Lung (tissue), 11 donors: ENCODE measurements at regions not wholly inside any gene's neighbourhood (a gene's known extent, or its start where the extent isn't known, plus 50 kb on each side); places are given as distances from the start of the nearest gene placed in this dataset.

Source experiments
- ATAC-seq: fragments of 200-7000 bp; cut with Tn5 transposase; one replicate; pipeline ENCODE4 v1.9.1; 2020; ENCODE audit warnings: moderate number of reproducible peaks; ENCODE audit not compliant: insufficient read depth, low FRiP score
- DNase-seq, 3 donors: peaks; one replicate each; pipeline ENCODE4 v3.0.0-alpha.2; 2013 to 2017
- H3K27ac ChIP-seq, 2 donors: one replicate each; pipeline ENCODE4 v1.5.1; 2013; ENCODE audit warnings: mild to moderate bottlenecking in 2 of 2, moderate library complexity in 2 of 2, control low read depth in 1 of 2, inconsistent platforms in 1 of 2, low read depth in 1 of 2, low read length in 1 of 2
- H3K27me3 ChIP-seq, 3 donors: one replicate each; pipeline ENCODE4 v1.5.1; 2013; ENCODE audit warnings: low read length in 2 of 3; ENCODE audit not compliant: control insufficient read depth in 3 of 3, insufficient read depth in 3 of 3
- H3K36me3 ChIP-seq, 4 donors: one replicate each; pipeline ENCODE4 v1.5.1; 2013; ENCODE audit warnings: low read length in 4 of 4, mild to moderate bottlenecking in 1 of 4, moderate library complexity in 1 of 4; ENCODE audit not compliant: control insufficient read depth in 4 of 4, insufficient read depth in 4 of 4
- H3K4me1 ChIP-seq, 5 donors: one replicate each; pipeline ENCODE4 v1.5.1; 2013; ENCODE audit warnings: low read length in 5 of 5, mild to moderate bottlenecking in 2 of 5, moderate library complexity in 1 of 5; ENCODE audit not compliant: control insufficient read depth in 5 of 5, insufficient read depth in 5 of 5
- H3K4me3 ChIP-seq: one replicate; pipeline ENCODE4 v1.5.1; 2013; ENCODE audit warnings: mild to moderate bottlenecking, control low read depth, moderate library complexity
- H3K9ac ChIP-seq, 2 donors: one replicate each; pipeline ENCODE4 v1.5.1; 2013; ENCODE audit warnings: low read length in 2 of 2, control low read depth in 1 of 2; ENCODE audit not compliant: insufficient read depth in 1 of 2
- H3K9me3 ChIP-seq, 4 donors: one replicate each; pipeline ENCODE4 v1.5.1; 2013; ENCODE audit warnings: low read length in 3 of 4, mild to moderate bottlenecking in 1 of 4, moderate library complexity in 1 of 4; ENCODE audit not compliant: control insufficient read depth in 4 of 4, insufficient read depth in 3 of 4
- WGBS, 2 donors: extraction: QIAGEN DNeasy Blood & Tissue Kit; methylation state at CpG; one replicate each; pipeline ENCODE4 v1.1.7; 2013; 5-methylcytosine and 5-hydroxymethylcytosine counted together
- TF ChIP-seq, protein P1 (sequence below): IDR thresholded peaks from 2 replicates; pipeline ENCODE4 v1.5.1; 2012; ENCODE audit warnings: mild to moderate bottlenecking; ENCODE audit errors: control extremely low read depth, extremely low read depth
- donor health status: control.
- donor health status: control.
- donor health status: Bipolar disorder and iron deficiency.
- donor health status: healthy.
- donor health status: DM: yes; HTN: yes; CAD: no.

DNA sequence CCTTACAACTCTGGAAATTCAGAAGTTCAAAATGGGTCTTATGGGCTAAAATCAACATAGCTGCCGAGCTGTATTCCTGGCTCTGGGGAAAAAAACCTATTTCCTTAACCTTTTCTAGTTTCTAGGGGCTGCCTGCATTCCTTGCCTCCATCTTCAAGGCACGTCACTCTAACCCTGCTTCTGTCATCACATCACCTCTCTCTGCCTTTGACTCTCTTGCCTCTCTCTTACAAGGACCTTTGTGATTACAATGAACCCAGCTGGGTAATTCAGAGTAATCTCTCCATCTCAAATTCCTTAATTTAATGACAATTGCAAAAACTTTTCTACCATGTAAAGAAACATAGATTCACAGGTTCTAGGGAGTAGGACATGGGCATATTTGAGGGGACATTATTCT, 103.1 kb upstream of the SMC2 start:
- H3K4me3 ChIP-seq: no peak overlapping the region
- 72% methylated on average over 2 of the region's 2 CpGs for WGBS, 2 donors
- no peaks in the 10 kb centered on the region for H3K36me3 ChIP-seq
- DNase-seq (no peak), ATAC-seq (no peak)
- H3K9me3 ChIP-seq: no peaks in the 10 kb centered on the region
- no peak overlapping the region for H3K9ac ChIP-seq
- H3K4me1 ChIP-seq: no peaks in the 10 kb centered on the region
- H3K27ac ChIP-seq: no peak overlapping the region
- TF ChIP-seq, protein P1, sequence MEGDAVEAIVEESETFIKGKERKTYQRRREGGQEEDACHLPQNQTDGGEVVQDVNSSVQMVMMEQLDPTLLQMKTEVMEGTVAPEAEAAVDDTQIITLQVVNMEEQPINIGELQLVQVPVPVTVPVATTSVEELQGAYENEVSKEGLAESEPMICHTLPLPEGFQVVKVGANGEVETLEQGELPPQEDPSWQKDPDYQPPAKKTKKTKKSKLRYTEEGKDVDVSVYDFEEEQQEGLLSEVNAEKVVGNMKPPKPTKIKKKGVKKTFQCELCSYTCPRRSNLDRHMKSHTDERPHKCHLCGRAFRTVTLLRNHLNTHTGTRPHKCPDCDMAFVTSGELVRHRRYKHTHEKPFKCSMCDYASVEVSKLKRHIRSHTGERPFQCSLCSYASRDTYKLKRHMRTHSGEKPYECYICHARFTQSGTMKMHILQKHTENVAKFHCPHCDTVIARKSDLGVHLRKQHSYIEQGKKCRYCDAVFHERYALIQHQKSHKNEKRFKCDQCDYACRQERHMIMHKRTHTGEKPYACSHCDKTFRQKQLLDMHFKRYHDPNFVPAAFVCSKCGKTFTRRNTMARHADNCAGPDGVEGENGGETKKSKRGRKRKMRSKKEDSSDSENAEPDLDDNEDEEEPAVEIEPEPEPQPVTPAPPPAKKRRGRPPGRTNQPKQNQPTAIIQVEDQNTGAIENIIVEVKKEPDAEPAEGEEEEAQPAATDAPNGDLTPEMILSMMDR: no peak
- H3K27me3 ChIP-seq: no peaks in the 10 kb centered on the region

DNA sequence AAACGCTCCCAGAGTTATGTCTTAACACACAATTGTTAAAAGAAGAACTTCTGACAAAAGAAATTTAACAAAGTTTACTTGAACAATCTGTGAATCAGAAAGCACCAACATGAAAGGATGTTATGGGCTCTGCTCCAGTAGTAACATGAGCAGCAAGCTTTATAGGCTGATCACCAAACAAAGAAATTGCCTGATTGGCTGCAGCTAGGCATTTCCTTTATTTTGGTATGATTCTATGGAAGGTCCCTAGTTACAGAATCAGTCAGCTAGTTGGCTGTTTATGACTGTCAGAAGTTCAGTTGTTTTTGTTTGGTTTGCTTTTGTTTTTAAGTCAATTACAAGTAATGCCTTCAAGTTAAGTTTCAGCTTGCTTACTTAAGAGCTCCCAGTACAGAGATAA, 102.4 kb upstream of the SMC2 start:
- H3K27me3 ChIP-seq: no peaks in the 10 kb centered on the region
- no peak overlapping the region for H3K27ac ChIP-seq
- 71 to 75% methylated on average over 1 of the region's 1 CpG for WGBS, 2 donors
- TF ChIP-seq, protein P1: no peak
- no peak overlapping the region for H3K4me3 ChIP-seq
- ATAC-seq (no peak), DNase-seq (peak; percentile 13 to 57 (median 43))
- no peaks in the 10 kb centered on the region for H3K36me3 ChIP-seq
- H3K9me3 ChIP-seq: no peaks in the 10 kb centered on the region
- no peak overlapping the region for H3K9ac ChIP-seq
- no peaks in the 10 kb centered on the region for H3K4me1 ChIP-seq

DNA sequence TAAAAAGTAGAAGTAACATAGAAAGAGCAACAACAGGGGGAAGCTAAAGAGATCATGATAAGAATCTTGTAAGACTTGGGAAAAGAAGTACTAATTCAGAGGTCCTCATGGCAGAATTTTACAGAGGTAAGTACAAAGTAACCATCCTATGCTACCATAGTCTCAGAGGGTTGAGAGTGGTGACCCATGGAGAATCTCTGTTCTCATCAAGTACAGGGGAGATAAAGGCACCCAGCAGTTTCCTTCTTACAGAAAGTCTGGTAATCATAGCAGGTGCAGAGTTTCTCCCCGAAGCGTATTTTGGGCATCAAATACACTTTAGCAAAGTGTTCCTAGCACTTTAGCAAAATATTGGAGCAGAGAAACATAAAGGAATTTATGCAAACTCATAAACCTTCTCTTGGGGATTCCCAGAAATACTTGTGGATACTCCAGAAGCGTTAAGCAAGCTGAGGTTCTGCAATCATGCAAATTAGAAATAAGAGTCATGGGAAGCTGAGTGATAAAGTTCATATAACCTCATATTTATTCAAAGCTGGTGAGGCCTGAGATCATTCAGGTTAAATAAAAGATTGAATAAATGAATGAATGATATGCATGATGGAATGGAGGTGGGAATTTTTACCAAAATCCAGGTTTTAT, 101.0 kb upstream of the SMC2 start:
- Histone ChIP-seq H3K4me3 (no peak overlapping the region), H3K27me3 (no peaks in the 10 kb centered on the region), H3K9ac (no peak overlapping the region), H3K9me3 (no peaks in the 10 kb centered on the region), H3K36me3 (no peaks in the 10 kb centered on the region), H3K27ac (no peak overlapping the region), H3K4me1 (peaks cover 0 to 3% (median 0%) of the 10 kb centered on the region in 5 donors)
- TF ChIP-seq, protein P1: no peak
- ATAC-seq: peak; percentile 65
- no peak for DNase-seq
- 74 to 76% methylated on average over 3 of the region's 3 CpGs for WGBS, 2 donors

DNA sequence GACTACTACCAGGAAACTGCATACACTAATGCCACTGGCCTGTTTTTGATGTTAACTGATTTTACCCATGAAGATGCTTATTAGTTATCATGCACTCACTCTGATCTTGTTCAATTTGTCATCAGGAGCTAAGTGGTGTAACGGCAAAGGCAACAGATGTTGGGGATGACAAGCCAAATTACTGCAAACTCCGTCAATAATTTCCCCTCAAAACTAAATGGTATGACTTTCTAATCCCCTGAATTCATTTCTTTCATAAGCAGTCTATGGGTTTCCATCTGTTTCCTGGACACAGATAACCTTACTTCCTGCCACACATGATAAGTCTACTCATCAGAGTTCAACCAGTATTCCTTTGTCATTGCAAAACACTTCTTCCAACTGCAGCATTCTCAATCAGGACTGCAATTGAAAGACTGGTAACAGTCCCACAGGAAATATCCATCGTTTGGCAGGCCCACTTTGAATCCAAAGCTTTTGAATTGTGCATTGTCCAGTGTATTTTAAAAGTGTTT, 96.2 kb upstream of the SMC2 start:
- ATAC-seq (no peak), DNase-seq (peak in 2 of 3 donors; percentile 2 to 7)
- 42 to 46% methylated on average over 3 of the region's 3 CpGs for WGBS, 2 donors
- H3K4me3 ChIP-seq: no peak overlapping the region
- TF ChIP-seq, protein P1: no peak
- no peaks in the 10 kb centered on the region for H3K36me3 ChIP-seq
- H3K27ac ChIP-seq: no peak overlapping the region
- peaks cover 0 to 3% (median 0%) of the 10 kb centered on the region in 5 donors for H3K4me1 ChIP-seq
- H3K9ac ChIP-seq: no peak overlapping the region
- no peaks in the 10 kb centered on the region for H3K9me3 ChIP-seq
- H3K27me3 ChIP-seq: no peaks in the 10 kb centered on the region
